ENCODE measurements at regions not wholly inside any gene's neighbourhood (a gene's known extent, or its start where the extent isn't known, plus 50 kb on each side); places are given as distances from the start of the nearest gene placed in this dataset.
A peak's percentile ranks its signal among the peaks of the same experiment; 100 is the strongest.

GRCh38 chr1:81109038-81109437 lies 691.7 kb upstream of the ADGRL2 start:
- intact Hi-C loops (cut with DNase I), result no loop called here
- FAIRE-seq (no peak), DNase-seq (peak in 1 of 5 donors; percentile 45)
- Histone ChIP-seq H3K4me3 (ENCODE audit: low read length in 3 of 3) (no peak overlapping the region), H3K27ac (ENCODE audit: low read depth in 2 of 2, low read length in 2 of 2) (no peak overlapping the region), H3K9ac (ENCODE audit: low read length in 3 of 3) (no peak overlapping the region), H3K36me3 (ENCODE audit: control insufficient read depth in 2 of 3, insufficient read depth in 3 of 3, low read length in 3 of 3) (no peaks in the 10 kb centered on the region), H3K9me3 (ENCODE audit: control insufficient read depth in 2 of 3, insufficient read depth in 1 of 3, low read length in 3 of 3) (no peaks in the 10 kb centered on the region), H3K4me1 (ENCODE audit: control insufficient read depth in 2 of 3, insufficient read depth in 2 of 3, low read depth in 1 of 3, low read length in 3 of 3) (no peaks in the 10 kb centered on the region), H3K27me3 (ENCODE audit: control insufficient read depth, insufficient read depth, low read length) (no peaks in the 10 kb centered on the region)
- no peak for TF ChIP-seq CTCF (IDR thresholded peaks at IDR 0.05; ENCODE audit: borderline replicate concordance, extremely low read depth, insufficient read depth)

- no peaks in the 10 kb centered on the region for H3K4me1 ChIP-seq (ENCODE audit: control insufficient read depth in 2 of 3, insufficient read depth in 2 of 3, low read depth in 1 of 3, low read length in 3 of 3)
- DNase-seq (no peak), FAIRE-seq (no peak)
- no peak overlapping the region for H3K4me3 ChIP-seq (ENCODE audit: low read length in 3 of 3)
- intact Hi-C loops (cut with DNase I), result no loop called here
- no peak overlapping the region for H3K9ac ChIP-seq (ENCODE audit: low read length in 3 of 3)
- H3K36me3 ChIP-seq (ENCODE audit: control insufficient read depth in 2 of 3, insufficient read depth in 3 of 3, low read length in 3 of 3), result no peaks in the 10 kb centered on the region
- H3K9me3 ChIP-seq (ENCODE audit: control insufficient read depth in 2 of 3, insufficient read depth in 1 of 3, low read length in 3 of 3), result no peaks in the 10 kb centered on the region
- H3K27ac ChIP-seq (ENCODE audit: low read depth in 2 of 2, low read length in 2 of 2), result no peak overlapping the region
- no peaks in the 10 kb centered on the region for H3K27me3 ChIP-seq (ENCODE audit: control insufficient read depth, insufficient read depth, low read length)
- TF ChIP-seq CTCF (IDR thresholded peaks at IDR 0.05; ENCODE audit: borderline replicate concordance, extremely low read depth, insufficient read depth), result no peak
Measured at GRCh38 chr1:81097860-81098259, 702.9 kb upstream of the ADGRL2 start.

GRCh38 chr1:81073580-81073979 lies 727.2 kb upstream of the ADGRL2 start:
- Histone ChIP-seq H3K9me3 (ENCODE audit: control insufficient read depth in 2 of 3, insufficient read depth in 1 of 3, low read length in 3 of 3) (no peaks in the 10 kb centered on the region), H3K4me3 (ENCODE audit: low read length in 3 of 3) (no peak overlapping the region), H3K27me3 (ENCODE audit: control insufficient read depth, insufficient read depth, low read length) (no peaks in the 10 kb centered on the region), H3K4me1 (ENCODE audit: control insufficient read depth in 2 of 3, insufficient read depth in 2 of 3, low read depth in 1 of 3, low read length in 3 of 3) (no peaks in the 10 kb centered on the region), H3K36me3 (ENCODE audit: control insufficient read depth in 2 of 3, insufficient read depth in 3 of 3, low read length in 3 of 3) (no peaks in the 10 kb centered on the region), H3K27ac (ENCODE audit: low read depth in 2 of 2, low read length in 2 of 2) (no peak overlapping the region), H3K9ac (ENCODE audit: low read length in 3 of 3) (no peak overlapping the region)
- DNase-seq, result no peak
- no peak for TF ChIP-seq CTCF (IDR thresholded peaks at IDR 0.05; ENCODE audit: borderline replicate concordance, extremely low read depth, insufficient read depth)
- FAIRE-seq, result no peak
- intact Hi-C loops (cut with DNase I), result no loop called here

All from kidney (tissue), 13 donors.